Activated T-helper 17 cell treated with anti-CD3 and anti-CD28 coated beads, Interleukin-2, amount 50 U/mL, for 72 hours (primary cell): ENCODE measurements at regions not wholly inside any gene's neighbourhood (a gene's known extent, or its start where the extent isn't known, plus 50 kb on each side); places are given as distances from the start of the nearest gene placed in this dataset.
"Not testable (repeated sequence)": the region's sequence is repeated elsewhere in the genome, so short reads cannot be mapped to it uniquely, and the experiment has no call there.

Source experiments
- ATAC-seq: fragments of 150-1000 bp; cut with Tn5 transposase; replicated peaks from 2 replicates; pipeline ENCODE4 v1.10.0; 2021; ENCODE audit warnings: mild to moderate bottlenecking, moderate library complexity
- H3K27ac Mint-ChIP-seq: one replicate; pipeline ENCODE4 v1.8.0; 2022; ENCODE audit warnings: mixed read lengths
- H3K27me3 Mint-ChIP-seq: one replicate; pipeline ENCODE4 v1.8.0; 2022; ENCODE audit warnings: mixed read lengths
- H3K36me3 Mint-ChIP-seq: one replicate; pipeline ENCODE4 v1.8.0; 2022; ENCODE audit warnings: low read depth, mild to moderate bottlenecking, mixed read lengths
- H3K4me1 Mint-ChIP-seq: one replicate; pipeline ENCODE4 v1.8.0; 2022; ENCODE audit warnings: mixed read lengths
- H3K4me3 Mint-ChIP-seq: one replicate; pipeline ENCODE4 v1.8.0; 2022; ENCODE audit warnings: mild to moderate bottlenecking, mixed read lengths
- H3K9me3 Mint-ChIP-seq: one replicate; pipeline ENCODE4 v1.8.0; 2022; ENCODE audit warnings: mixed read lengths

DNA sequence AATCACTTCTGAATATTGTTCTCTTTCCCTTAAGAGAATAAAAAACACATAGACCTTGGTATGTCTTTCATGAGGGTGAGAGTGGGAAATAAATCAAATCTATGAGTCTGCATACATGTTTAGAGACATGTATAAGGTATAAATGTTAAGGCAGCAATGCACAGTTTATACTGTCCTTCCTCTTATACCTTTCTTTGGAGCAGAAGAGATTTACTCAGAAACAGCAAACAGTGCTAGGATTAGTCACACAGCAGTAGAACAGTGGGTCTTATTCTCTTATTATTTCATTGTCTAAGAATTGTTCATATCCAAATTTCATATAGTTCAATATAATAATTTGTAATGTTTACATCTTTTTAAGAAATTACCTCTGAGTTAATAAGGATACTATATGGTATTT lies 126.7 kb upstream of the TMEM196 start:
- Mint-ChIP-seq H3K27me3 (no peaks in the 10 kb centered on the region), H3K4me1 (no peaks in the 10 kb centered on the region), H3K9me3 (peaks cover 5% of the 10 kb centered on the region), H3K4me3 (no peak overlapping the region), H3K36me3 (no peaks in the 10 kb centered on the region), H3K27ac (no peak overlapping the region)
- ATAC-seq = no peak

DNA sequence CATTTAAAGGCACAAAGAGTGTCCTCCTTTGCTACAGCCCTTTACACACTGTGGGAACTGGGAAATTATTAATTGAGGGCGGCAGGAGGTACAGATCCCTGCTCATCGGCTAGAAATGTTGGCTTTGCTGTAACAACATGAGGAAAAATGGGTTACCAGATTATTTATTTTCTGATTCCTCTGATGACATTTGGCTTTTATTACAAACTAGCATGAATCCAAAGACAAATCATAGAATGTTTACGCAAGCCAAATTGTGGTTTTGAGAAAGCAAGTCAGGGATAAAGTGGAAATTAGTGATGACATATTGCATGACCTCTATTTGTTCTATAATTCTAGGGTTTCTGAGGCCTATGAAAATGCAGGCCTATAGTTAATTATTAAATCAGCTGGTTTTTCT lies 126.1 kb upstream of the TMEM196 start:
- no peaks in the 10 kb centered on the region for H3K27me3 Mint-ChIP-seq
- peaks cover 5% of the 10 kb centered on the region for H3K9me3 Mint-ChIP-seq
- no peaks in the 10 kb centered on the region for H3K4me1 Mint-ChIP-seq
- no peak for ATAC-seq
- no peak overlapping the region for H3K4me3 Mint-ChIP-seq
- no peak overlapping the region for H3K27ac Mint-ChIP-seq
- no peaks in the 10 kb centered on the region for H3K36me3 Mint-ChIP-seq

DNA sequence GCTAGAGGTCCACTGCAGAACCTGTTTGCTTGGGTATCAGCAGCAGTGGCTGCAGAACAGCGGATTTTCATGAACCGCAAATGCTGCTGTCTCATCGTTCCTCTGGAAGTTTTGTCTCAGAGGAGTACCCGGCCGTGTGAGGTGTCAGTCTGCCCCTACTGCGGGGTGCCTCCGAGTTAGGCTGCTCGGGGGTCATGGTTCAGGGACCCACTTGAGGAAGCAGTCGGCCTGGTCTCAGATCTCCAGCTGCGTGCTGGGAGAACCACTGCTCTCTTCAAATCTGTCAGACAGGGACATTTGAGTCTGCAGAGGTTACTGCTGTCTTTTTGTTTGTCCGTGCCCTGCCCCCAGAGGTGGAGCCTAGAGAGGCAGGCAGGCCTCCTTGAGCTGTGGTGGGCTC lies 109.5 kb upstream of the TMEM196 start:
- not testable (repeated sequence) for H3K36me3 Mint-ChIP-seq, H3K27ac Mint-ChIP-seq, H3K4me1 Mint-ChIP-seq, H3K4me3 Mint-ChIP-seq, ATAC-seq, H3K27me3 Mint-ChIP-seq
- peaks cover 14% of the 10 kb centered on the region for H3K9me3 Mint-ChIP-seq

DNA sequence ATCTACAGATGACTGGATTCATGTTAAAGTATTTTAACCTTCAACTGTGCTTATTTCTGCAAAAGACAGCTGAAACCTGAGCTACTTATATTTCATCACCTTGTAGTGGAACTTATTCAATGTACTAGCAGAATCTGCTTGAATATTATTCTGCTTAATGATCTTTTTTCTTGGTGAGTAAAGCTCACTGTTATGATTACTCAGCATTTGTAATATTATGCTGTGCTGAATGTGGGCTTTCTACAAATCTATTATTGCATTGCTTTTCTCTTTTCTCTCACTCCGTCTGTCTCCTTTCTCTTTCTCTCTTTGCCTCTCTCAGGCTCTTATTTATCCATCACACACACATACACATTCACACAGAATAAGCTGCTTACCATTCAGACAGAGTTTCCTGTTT lies 98.7 kb upstream of the TMEM196 start:
- Mint-ChIP-seq H3K9me3 (peaks cover 6% of the 10 kb centered on the region), H3K27me3 (no peaks in the 10 kb centered on the region), H3K27ac (no peak overlapping the region), H3K36me3 (no peaks in the 10 kb centered on the region), H3K4me1 (no peaks in the 10 kb centered on the region), H3K4me3 (no peak overlapping the region)
- ATAC-seq = no peak

DNA sequence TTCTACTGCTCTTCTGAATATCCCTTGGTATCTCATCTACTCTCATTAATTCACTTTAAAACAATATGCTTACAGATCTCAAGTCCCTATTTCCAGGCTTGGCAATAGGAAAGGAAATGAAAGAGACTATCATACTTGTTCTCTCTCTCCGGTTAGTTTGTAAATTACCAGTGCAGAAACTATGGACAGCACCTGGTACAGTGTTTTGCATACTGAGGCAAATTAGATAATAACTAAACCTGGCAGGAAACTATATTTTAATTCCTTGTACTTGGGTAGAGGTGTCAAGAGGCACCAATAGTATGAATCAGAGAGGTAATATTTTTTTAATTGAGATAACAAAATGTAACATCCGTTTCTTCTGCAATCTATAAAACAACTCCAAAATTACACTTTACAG lies 97.7 kb upstream of the TMEM196 start:
- no peak for ATAC-seq
- Mint-ChIP-seq H3K9me3 (peaks cover 5% of the 10 kb centered on the region), H3K27ac (no peak overlapping the region), H3K36me3 (no peaks in the 10 kb centered on the region), H3K4me3 (no peak overlapping the region), H3K27me3 (no peaks in the 10 kb centered on the region), H3K4me1 (no peaks in the 10 kb centered on the region)

DNA sequence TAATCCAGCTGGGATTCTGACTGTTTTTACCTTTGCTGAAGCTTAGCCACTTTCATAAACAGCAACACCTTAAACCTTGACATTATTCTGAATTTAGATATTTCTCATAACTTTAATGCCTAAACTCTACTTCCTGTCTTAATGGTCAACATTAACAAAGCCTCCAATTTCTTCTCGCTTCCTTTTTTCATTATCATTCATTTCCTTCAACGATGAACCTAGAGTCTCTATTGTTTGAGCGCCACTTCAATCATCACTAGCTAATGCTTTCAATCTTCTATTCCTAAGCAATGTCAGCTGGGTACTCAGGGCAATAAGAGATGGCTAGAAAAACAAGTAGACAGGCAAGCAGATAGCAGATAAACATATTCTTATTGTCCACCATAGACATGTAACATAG lies 96.6 kb upstream of the TMEM196 start:
- H3K27ac Mint-ChIP-seq = no peak overlapping the region
- no peaks in the 10 kb centered on the region for H3K36me3 Mint-ChIP-seq
- no peak overlapping the region for H3K4me3 Mint-ChIP-seq
- peaks cover 5% of the 10 kb centered on the region for H3K9me3 Mint-ChIP-seq
- H3K4me1 Mint-ChIP-seq = no peaks in the 10 kb centered on the region
- no peak for ATAC-seq
- H3K27me3 Mint-ChIP-seq = no peaks in the 10 kb centered on the region

DNA sequence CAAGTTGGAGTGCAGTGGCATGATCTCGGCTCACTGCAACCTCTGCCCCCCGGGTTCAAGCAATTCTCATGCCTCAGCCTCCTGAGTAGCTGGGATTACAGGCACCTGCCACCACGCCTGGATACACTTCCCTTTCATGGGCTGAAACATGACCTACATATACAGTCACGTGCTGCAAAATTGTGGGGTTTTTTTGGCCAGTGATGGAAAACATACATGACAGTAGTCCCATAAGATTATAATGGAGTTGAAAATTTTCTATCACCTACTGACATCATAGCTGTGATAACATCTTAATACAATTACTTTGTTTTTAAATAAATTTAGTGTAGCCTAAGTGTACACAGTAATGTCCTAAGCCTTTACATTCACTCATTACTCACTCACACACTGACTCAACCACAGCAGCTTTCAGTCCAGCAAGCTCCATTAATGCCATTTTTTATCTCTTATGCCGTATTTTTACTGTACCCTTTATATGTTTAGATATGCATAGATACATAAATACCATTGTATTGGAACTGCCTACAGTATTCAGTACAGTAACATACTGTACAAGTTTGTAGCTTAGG lies 79.9 kb upstream of the TMEM196 start:
- no peaks in the 10 kb centered on the region for H3K36me3 Mint-ChIP-seq
- ATAC-seq = no peak
- no peak overlapping the region for H3K27ac Mint-ChIP-seq
- H3K9me3 Mint-ChIP-seq = peaks cover 5% of the 10 kb centered on the region
- no peak overlapping the region for H3K4me3 Mint-ChIP-seq
- H3K4me1 Mint-ChIP-seq = no peaks in the 10 kb centered on the region
- H3K27me3 Mint-ChIP-seq = no peaks in the 10 kb centered on the region

DNA sequence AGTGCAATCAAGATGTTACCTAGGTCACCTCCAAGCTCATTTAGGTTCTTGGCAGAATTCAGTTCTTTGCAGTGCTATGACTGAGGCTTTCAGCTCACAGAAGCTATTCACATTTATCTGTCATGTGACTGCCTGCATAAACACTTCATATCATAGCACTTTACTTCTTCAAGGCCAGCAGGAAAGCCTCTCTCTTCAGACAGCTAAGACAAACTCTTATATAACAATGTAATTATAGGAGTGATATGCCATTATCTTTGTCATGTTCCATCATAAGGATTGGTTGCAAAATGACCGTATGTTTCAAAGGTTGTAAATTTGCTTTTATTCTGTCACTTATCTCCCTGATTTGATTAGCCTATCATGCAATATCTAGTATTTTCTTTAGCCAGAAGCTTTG lies 78.8 kb upstream of the TMEM196 start:
- ATAC-seq = no peak
- Mint-ChIP-seq H3K4me1 (no peaks in the 10 kb centered on the region), H3K27me3 (no peaks in the 10 kb centered on the region), H3K36me3 (no peaks in the 10 kb centered on the region), H3K27ac (no peak overlapping the region), H3K4me3 (no peak overlapping the region), H3K9me3 (peaks cover 5% of the 10 kb centered on the region)

DNA sequence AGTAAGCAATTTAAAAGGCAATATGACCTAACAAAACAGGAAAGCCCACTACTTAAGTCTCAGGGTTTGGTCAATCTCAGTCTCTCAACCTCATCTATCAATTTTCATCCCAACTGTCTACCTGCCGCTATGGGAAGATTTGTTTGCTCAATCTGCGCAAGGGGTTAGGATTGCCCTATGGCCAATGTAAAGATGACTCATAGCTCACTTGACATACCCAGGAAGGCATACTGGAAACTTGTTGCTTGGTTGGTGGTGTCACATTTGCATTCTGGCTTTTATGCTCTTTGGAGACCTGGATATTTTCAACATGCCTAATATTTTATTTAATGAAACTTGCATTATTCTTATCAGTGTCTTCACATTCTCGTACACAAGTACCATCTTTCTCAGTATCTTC lies 78.1 kb upstream of the TMEM196 start:
- H3K4me1 Mint-ChIP-seq = no peaks in the 10 kb centered on the region
- ATAC-seq = no peak
- no peak overlapping the region for H3K27ac Mint-ChIP-seq
- no peaks in the 10 kb centered on the region for H3K36me3 Mint-ChIP-seq
- H3K9me3 Mint-ChIP-seq = peaks cover 3% of the 10 kb centered on the region
- H3K27me3 Mint-ChIP-seq = no peaks in the 10 kb centered on the region
- H3K4me3 Mint-ChIP-seq = no peak overlapping the region

DNA sequence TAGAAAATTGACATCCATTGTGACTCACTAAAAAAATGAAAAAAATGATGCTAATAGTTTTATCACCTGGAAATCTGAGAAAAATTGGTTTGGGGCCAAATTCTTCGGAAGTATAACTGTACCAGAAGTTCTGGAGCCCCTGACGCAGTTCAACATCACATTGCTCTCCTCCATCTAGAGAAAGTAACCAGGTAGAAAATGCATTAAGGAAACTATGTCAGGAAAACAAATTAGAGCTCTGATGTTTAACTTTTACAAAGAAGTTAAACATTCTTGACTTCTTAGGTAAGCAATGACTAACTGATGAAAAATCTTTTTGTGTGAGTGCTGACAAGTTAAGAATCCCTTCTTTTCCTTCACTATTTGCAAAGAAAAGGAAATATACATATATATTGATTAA lies 61.1 kb upstream of the TMEM196 start:
- no peaks in the 10 kb centered on the region for H3K4me1 Mint-ChIP-seq
- ATAC-seq = no peak

DNA sequence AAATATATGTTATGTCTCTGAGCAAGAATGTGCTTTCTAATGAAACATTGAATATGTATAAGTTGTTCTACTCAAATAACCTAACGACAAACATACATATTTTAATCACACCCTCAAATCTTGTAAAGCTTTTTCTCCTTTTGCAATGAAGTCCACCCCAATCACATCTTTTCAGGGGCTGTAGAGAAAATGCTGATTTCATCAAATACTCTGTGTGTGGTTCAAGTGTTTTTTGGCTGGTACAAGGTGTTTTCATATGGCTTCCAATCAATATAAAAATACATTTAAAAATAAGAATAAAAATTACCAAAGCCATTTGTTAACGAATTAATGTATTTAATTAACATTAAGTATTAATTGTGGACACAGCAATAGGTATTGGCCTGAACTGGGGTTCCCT lies 57.2 kb upstream of the TMEM196 start:
- Mint-ChIP-seq H3K27ac (no peak overlapping the region), H3K27me3 (no peaks in the 10 kb centered on the region), H3K4me3 (no peak overlapping the region), H3K4me1 (no peaks in the 10 kb centered on the region), H3K9me3 (no peaks in the 10 kb centered on the region), H3K36me3 (no peaks in the 10 kb centered on the region)
- ATAC-seq = no peak

More for the DNA sequence above, 61.1 kb upstream of the TMEM196 start:
- Mint-ChIP-seq H3K4me3 (no peak overlapping the region), H3K9me3 (peaks cover 9% of the 10 kb centered on the region), H3K27me3 (no peaks in the 10 kb centered on the region), H3K36me3 (no peaks in the 10 kb centered on the region), H3K27ac (no peak overlapping the region)
